HG03108 (cell line): ENCODE measurements at regions not wholly inside any gene's neighbourhood (a gene's known extent, or its start where the extent isn't known, plus 50 kb on each side); places are given as distances from the start of the nearest gene placed in this dataset.

Experiments
- ATAC-seq: cut with Tn5 transposase; IDR thresholded peaks from one replicate; pipeline ENCODE4 v1.9.1; 2021; ENCODE audit warnings: moderate library complexity; ENCODE audit not compliant: unreplicated experiment

DNA sequence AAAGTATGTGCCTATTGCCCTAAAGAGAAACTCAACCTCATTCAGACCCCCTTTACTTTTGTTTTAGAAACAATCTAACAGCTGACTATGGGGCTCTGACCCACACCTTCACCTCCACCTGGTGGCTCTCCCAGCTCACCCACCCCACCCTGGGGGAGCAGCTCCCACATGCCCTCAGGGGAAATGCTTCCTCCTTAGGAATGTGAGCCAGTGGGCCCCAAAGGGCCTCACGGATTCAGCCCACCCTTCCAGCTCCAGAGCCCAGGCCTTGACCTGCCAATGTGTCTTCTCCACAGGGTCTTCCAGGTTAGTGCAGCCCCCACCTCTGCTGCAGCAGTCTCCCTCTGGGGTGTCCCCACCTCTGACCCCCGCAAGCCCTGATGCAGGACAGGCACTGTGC lies 680.1 kb upstream of the RAB6C start:
- no peak for ATAC-seq

DNA sequence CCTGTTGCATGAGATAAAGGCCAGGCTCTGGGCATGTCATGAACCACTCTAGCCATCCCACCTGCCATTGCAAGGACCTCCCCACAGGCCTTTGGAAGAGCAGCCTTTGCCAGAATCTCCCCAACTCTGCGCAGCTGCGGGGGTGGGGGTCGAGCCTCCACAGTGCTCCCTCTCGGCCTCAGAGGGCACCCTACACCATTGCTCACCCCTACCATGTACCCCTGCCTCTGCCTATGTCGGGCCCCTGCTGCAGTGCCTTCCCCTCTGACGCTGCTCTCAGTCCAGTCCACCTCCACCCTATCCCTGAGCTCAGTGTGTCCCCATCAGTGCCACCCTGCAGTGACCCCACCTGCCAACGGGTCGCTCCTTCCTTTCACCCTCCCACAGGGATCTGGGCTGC lies 679.7 kb upstream of the RAB6C start:
- ATAC-seq: no peak

DNA sequence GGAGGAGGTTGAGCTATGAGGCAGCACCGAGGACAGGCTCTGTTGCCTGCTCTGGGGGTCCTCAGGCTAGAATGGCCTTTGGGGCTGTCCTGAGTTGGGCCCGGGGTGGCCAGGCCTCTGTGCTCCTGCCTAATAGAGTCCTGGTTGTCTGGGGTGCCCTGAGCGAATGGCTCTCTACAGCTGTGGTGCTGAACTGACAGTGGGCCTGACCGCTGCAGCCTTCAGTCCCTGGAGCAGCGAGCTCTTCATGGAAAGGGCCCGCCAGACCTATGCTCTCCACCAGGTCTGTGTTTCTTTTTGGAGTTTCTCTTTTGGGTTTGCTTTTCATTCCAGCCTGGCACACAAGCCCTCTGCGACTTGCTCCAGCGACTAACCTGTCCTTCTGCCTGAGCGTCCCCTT lies 679.0 kb upstream of the RAB6C start:
- ATAC-seq: no peak

DNA sequence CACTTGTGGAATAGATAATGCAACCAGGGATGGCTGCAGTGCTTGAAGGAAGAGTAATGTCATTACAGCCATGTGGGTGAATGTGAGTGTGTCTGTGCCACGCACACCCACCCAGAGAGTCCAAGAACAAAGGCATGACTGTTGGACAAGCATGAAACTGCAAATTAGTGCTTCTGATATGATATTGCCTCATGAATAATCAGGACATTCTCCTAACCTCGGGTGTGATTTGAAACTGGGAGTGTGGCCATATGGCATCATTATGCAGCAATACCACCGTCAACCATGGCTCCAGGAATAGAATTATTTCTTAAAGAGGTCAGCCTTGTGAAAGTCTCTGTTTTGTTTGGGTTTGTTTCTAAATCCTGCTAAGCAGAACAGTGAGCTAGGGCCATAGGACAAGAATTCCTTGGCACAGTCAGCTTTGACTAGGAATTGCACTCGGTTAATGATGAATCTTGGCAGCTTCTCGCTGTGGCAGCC lies 678.0 kb upstream of the RAB6C start:
- ATAC-seq: no peak

DNA sequence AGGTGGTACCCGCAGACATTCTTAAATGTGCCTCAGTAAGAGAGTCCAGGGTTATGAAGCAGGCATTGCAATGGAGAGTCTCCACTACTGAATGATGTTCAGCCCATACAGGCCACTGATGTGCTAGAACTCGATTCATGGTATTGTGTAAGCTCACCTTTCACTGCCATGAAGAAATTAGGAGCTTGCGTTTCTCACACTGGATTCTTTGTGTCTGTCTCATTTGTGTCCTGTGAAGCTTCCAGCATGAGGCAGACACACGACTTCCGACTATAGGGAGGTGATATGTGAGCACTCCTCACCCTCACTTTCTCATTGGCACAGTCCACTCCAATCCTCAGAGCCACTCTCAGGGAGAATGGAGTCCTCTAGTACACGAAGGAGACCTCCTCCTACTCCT lies 677.4 kb upstream of the RAB6C start:
- no peak for ATAC-seq

DNA sequence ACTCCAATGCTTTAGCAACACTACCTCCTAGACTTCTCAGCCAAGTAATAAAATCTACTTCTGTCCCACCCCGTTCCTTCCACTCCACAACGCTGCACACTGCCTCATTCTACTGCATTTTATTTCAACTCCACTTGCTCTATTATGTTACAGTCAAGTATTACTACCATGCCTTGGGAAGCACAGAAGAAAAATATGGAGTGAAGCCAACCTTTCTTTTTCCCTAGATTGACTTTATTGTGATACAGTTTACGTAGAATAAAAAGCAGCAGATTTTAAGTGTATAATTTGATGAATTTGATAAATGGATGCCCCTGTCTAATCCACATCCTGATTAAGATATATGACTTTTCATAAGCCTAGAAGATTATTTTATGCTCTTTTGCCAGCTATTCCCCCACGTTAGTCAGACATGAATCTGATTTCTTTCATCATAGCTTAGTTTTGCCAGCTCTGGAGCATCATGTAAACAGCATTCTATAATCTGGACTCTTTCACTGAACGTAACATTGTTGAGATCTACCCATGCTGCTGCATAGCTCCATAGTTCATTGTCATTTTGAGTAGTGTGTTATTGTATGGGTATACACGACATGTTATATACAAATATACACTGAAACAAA lies 676.8 kb upstream of the RAB6C start:
- no peak for ATAC-seq

DNA sequence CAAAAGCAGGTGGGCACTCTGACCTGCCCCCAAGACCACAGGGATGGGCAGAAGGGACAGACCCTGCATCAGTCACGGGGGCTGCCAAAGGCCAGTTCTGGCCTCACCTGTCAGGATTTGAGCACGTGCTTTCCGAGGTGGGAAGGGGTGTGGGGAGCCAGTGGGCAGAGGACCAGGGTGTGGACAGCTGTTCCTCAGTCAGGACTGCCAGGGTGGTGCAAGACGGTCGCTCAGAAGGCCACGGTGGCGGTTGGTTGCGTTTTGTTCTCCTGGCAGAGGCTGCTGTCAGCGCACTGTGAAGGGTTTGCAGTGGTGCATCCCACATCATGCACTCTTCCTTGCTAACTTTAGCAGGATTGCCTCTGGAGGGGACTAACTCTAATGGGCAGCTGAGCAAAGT lies 665.3 kb upstream of the RAB6C start:
- ATAC-seq: no peak

DNA sequence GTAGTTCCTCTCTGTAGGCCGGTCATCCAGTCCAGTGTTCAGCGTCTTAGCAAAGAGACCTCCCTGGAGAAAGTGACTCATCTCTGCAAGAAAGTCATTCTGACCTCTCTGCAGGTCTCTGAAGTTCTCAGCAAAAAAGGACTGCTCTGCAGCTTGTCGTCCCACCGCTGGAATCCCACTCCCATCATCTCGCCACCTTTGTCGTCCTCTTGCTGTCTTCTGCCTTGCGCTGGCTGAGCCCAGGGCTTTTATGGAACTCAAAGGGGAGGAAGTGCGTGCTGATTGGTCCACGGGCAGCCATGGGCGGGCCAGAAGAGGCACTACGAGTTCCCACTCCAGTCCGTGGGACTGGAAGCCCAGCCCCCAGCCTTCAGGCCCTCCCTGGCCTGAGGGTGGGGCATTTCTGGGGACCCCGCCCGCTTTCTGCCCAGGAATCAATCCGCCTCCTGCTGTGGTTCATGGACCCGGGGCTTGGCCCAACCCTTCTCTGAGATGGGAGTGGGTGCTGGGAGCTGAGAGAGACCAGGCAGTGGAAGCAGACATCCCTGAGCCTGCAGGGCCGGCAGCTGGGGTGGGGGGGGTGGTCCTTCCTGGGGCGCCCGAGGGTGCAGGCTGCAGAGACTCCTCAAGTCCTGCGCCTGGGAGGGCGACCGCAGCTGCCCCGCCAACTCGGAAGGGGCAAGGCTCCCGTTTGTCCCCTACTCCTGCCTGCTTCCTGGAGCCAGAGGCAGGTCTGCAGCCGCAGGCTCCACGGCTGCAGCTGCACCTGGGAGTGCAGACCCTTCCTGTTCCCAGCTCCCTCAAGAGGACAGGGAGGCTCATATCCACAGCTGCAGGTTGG lies 660.7 kb upstream of the RAB6C start:
- no peak for ATAC-seq

DNA sequence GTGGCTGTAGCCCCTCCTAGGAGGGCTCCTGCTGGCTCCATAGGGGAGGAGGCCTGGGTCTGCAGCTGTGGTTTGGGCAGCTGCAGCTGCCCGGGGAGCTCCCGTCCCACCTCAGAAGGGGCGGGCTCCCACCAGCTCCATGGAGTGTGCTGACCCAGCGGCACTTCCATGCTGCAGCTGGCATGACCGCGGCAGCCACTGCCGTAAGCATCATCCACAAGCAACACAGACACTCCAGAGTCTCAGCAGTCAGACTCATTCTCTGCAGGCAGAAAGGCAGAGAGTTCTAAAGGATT lies 660.1 kb upstream of the RAB6C start:
- no peak for ATAC-seq

DNA sequence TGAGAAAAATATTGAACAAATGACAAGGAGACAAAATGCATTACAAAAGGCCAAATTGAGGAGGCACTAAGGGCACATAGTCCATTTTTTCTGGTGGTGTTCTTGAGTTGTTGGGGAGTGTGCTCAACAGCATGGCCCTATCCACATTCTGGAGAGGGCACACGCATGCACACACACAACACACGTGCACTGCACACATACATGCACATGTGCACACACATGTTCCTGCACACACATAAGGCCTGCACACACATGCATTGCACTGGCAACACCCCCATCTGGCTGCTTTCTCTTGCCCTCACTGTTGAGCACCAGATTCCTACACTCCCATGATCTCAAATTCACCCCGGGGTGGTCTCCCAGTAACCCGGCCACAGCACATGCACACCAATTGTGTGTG lies 659.2 kb upstream of the RAB6C start:
- ATAC-seq: no peak

DNA sequence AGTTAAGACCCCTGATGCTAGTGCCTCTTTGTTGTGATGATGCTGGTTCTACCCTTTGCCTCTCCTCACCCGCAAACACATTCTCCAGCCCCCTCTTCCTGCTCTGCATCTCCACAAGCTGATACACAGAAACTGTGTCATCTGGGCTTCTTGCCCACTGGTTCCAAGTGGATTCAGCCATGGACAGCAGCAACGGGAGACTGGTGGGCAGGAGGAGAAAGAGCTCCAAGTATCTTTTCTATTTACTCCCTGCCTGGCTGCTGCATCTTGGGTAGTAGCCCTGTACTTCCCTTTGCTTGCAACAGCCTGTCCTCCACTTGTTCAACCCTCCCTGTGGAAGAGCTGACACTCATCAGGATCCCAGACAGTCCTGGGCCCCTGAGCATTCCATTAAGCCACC lies 655.1 kb upstream of the RAB6C start:
- ATAC-seq: no peak

DNA sequence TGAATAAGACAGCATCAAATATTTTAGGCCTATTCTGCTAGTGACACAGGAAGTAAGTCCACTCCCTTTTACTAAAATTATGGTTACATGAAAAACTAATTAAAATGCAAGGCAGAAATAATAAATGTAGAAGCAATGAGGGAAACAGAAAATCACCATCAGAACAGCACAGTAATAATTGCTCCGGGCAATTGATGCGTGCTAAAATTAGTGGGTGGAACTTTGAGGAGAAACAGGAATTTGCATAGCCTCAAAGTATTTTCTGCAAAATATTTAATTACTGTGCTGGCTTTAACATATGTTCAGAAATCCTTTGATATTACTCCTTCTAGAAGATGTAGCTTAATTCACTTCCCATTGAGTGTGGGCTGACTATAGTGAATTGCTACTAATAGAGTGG lies 654.3 kb upstream of the RAB6C start:
- no peak for ATAC-seq

DNA sequence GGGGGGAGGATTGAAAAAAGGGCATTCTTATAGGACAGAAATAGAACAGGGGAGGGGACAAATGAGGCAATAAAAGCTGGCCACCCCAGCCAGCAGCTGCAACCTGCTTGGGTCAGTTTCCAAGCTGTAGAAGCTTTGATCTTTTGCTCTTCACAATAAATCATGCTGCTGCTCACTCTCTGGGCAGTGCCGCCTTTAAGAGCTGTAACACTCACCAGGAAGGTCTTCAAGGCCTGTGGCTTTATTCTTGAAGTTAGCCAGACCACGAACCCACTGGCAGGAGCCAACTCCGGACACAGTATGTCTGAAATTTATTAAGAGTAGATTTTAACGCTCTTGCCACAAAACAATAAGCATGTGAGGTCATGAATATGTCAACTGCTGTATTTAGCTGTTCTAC lies 649.9 kb upstream of the RAB6C start:
- ATAC-seq: no peak

DNA sequence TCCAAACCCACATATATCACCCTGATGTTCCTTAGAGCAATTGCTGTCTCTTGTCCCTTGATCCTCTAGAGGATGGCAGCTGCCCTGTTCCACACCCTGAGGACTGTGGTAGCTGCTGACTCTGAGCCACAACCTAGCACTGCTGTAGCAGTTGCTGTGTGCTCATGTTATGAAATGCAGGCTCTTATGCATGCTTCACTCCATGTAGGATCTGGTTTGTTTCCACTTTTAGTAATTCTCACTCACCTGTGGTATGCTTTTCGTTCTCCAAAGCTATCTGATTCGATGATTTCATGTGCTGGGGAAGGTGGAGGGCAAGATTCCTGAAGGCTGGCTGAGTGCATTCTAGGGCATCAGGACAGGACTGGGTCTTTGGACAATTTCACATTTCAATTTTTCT lies 649.0 kb upstream of the RAB6C start:
- ATAC-seq: no peak

DNA sequence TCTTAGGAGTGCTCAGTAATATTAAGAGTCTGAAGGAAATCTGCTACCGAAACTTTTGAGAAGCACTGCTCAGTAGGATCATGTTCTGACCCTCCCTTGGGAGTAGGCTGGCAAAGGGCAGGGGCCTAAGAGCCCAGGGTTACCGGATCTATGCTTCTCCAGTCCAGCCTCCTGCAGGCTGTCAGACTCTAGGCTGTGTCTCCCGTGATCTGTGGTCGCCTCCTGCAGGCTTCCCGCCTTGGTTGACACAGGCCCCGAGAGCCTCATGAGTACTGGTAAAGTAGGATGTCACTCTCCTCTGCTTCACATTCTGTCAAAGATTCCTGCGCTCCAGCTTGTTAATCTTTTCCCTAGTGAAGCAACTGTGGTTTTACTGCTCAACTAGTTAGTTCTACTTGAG lies 647.8 kb upstream of the RAB6C start:
- ATAC-seq: no peak

DNA sequence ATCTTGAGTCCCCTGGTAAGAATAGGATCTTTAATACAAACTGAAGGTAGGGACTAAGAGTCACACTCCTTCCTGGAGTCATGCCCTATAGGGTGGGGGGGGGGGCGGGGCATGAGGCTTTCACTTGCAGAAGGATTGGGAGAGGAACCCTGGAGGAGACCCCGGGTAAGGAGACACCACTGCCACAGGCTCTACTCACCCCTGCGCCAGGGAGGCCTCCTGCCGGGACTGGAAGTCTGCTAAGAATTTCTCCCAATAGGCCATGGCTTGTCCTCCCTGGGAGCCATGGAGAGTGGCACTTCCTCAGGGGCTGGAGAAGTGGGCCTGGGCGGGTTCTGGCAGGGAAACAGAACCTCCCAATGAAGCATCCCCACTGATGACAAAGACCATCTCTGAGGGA lies 645.3 kb upstream of the RAB6C start:
- ATAC-seq: no peak

DNA sequence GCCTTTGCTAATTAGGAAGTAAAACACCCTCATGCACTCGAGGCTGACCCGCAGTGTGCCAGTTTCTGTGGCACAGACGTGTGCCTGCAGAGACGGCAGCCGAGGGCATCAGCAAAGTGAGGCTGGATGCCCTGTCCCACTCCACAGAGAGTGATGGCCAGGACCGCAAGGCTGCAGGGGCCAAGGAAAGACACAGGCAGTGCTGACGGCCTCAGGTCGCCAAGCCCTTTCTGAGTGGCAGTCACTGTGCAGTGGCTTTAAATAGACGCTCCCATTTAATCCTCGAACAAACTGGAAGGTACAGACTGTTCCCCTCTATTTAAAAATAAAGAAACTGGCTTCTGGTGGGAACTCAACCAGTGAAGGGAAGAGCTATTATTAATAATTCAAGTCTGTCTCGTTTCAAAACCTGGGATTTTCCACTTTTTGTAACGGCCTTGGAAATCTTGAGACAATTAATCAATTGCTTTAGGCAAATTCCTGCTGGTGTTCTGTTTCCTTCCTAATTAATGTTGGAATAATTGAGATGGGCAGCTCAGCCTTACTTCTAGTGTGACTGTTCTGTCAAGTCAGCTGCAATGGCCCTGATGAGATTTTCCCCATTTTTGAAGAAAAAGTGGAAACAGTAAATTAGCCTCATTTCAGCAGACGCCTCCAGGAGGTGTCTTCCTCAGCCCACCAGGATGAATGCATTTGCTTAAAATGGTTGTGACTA lies 644.6 kb upstream of the RAB6C start:
- ATAC-seq: no peak

DNA sequence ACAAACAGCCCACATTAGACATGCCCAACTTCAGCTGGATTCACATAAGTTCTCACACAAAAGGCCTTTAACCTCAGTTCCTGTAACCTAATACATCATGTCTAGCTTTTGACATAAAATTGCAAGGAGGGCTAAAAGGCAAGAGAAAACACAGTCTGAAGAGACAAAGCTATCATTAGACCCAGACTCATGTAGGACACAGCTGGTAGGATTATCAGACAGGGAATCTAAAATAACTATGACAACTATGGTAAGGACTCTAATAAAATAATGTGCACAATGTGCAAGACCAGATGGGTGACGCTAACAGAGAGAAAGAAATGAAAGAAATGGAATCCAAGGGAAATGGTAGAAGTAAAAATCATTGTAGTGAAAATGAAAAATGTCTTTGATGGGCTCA lies 643.2 kb upstream of the RAB6C start:
- ATAC-seq: no peak

DNA sequence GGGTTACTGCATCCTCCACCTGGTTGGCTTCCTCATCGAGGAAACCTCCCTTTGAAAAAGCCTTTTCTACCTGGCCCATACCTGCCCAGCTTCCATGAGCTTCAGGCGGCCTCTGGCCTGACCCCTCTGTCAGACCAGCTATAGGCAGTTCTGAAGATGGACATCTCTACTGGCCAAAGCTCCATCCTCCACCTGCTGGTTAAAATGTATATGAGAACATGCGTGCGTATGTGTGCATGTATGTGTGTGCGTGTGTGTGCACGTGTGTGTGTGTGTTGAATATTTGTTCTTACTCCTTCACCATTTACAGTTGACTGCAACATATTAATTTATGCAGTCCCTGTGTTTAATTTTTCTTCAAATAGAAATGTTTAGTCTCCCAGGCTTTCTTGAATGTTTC lies 642.4 kb upstream of the RAB6C start:
- no peak for ATAC-seq

DNA sequence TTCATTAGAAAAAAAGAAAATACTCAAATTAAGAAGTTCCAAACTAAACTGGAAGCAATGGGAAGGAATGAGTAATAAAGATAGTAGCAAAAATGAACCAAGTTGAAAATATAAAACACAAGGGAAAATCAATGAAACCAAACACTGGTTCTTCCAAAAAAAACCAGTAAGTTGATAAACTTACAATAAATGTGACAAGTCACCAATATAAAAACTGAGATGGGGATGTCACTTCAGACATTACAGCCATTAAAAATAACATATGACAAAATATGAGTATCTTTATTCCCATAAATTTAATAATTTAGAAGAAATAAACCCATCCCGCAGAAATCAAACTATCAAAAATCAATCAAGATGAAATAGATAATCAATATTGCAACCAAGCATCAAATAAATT lies 633.9 kb upstream of the RAB6C start:
- no peak for ATAC-seq

DNA sequence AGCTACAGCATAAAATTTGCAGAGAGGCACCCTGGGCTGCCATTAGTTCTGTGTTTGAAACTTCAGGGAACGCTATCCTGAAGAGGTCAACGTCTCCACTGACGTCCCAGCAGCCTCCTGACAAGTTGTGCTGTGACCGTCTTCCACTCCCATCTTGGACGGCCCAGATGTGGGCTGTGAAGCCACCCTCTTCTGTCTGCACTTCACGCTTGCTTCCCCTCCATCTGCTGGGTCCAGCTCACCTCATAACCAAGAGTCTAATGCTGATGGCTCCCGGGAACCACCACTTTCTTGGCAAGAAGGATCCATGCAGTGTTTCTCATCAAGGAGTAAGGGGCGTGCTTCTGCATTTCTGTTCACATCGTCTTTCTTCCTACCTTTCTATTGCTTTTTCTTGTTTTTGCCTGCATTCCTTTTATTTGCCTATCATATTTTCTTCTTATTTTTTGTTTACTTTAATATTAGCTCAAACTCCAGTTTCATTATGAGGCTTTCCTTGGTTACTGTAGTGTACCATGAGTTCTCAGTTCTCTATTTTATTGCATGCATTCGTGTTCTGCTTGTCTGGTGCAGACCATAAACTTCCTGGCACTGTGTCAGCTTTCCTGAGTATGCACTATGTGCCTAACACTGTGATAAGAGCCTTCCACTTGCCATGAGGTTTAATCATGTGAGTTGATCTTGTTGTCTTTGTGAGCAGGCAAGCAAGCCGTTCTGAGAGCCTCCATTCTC lies 631.8 kb upstream of the RAB6C start:
- peak; percentile 99 for ATAC-seq

DNA sequence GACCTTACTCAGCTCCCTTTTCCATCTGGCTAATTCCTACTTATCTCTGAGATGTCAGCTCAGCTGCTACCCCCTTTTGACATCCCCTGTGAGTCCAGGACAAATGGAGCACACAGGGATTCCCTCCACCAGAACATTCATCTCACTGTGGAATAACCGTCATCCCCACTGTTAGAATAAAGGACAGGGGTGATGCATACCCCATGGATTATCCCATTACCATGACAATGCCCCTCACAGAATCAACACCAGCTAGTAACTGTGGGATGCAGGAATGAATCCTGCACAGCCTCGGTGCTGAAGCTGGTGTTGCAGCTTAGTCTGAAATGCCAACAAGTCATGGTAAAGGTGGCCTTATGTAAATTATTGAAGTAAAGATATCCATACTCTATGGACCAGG lies 624.8 kb upstream of the RAB6C start:
- ATAC-seq: no peak
